H1 (cell line): ENCODE measurements at regions not wholly inside any gene's neighbourhood (a gene's known extent, or its start where the extent isn't known, plus 50 kb on each side); places are given as distances from the start of the nearest gene placed in this dataset.

Experiments used
- CTCF ChIA-PET: fragments of 300-600 bp; sonication (Branson Sonifier 250); formaldehyde crosslinking; loops from one replicate; lab custom pipeline; 2021; ENCODE audit not compliant: partially characterized antibody; lab: Charles Lee
- POLR2A ChIA-PET: fragments of 300-600 bp; sonication (Branson Sonifier 250); formaldehyde crosslinking; loops from one replicate; lab custom pipeline; 2021; ENCODE audit warnings: inconsistent platforms; ENCODE audit not compliant: partially characterized antibody; lab: Charles Lee
- DNase-seq, 2 experiments: peaks; one replicate each; pipeline versions ENCODE4 v3.0.0 to v3.0.0-alpha.2; 2010 to 2022; ENCODE audit warnings: low spot score in 2 of 2, low read depth in 1 of 2, mixed read lengths in 1 of 2
- FAIRE-seq: peaks from 2 replicates; lab custom pipeline; 2011; peaks lifted over from hg19 to GRCh38; lab: Jason Lieb, UNC
- H2AFZ ChIP-seq: 2 replicates; pipeline ENCODE4 v1.8.1; 2012; ENCODE audit warnings: low read length, inconsistent platforms
- H2AK5ac ChIP-seq: 2 replicates; pipeline ENCODE4 v1.6.1; 2013; ENCODE audit warnings: low read depth, low read length
- H2BK120ac ChIP-seq: replicated peaks from 2 replicates; pipeline ENCODE3; 2013; ENCODE audit warnings: low read depth, low read length, inconsistent platforms
- H2BK12ac ChIP-seq: 2 replicates; pipeline ENCODE4 v1.6.1; 2013; ENCODE audit warnings: low read depth, low read length
- H2BK15ac ChIP-seq: 2 replicates; pipeline ENCODE4 v1.6.1; 2013; ENCODE audit warnings: low read length
- H2BK20ac ChIP-seq: 2 replicates; pipeline ENCODE4 v1.6.1; 2013; ENCODE audit warnings: low read length
- H2BK5ac ChIP-seq: 2 replicates; pipeline ENCODE4 v1.6.1; 2013; ENCODE audit warnings: low read depth, low read length
- H3K14ac ChIP-seq: 2 replicates; pipeline ENCODE4 v1.6.1; 2013; ENCODE audit warnings: inconsistent platforms; ENCODE audit not compliant: insufficient read length
- H3K18ac ChIP-seq: 2 replicates; pipeline ENCODE4 v1.6.1; 2013; ENCODE audit warnings: low read length; ENCODE audit errors: extremely low read depth
- H3K23ac ChIP-seq: 2 replicates; pipeline ENCODE4 v1.6.1; 2013; ENCODE audit warnings: inconsistent platforms; ENCODE audit not compliant: insufficient read length
- H3K23me2 ChIP-seq: 2 replicates; pipeline ENCODE4 v1.6.1; 2013; ENCODE audit warnings: low read depth, low read length
- H3K27ac ChIP-seq: 2 replicates; pipeline ENCODE4 v1.6.1; 2011; ENCODE audit warnings: low read depth, low read length, inconsistent platforms
- H3K27me3 ChIP-seq, 4 experiments: replicated peaks in 1 of 4; 1 replicate in 1 of 4; 2 replicates in 3 of 4; pipeline versions ENCODE4 v1.6.1 to v1.8.1; 2011 to 2013; ENCODE audit warnings: low read length in 3 of 4, mild to moderate bottlenecking in 3 of 4, inconsistent platforms in 2 of 4, mixed read lengths in 2 of 4, moderate library complexity in 1 of 4; ENCODE audit not compliant: control insufficient read depth in 3 of 4, insufficient read depth in 3 of 4; ENCODE audit errors: extremely low read depth in 1 of 4
- H3K36me3 ChIP-seq, 4 experiments: 2 replicates each; pipeline versions ENCODE4 v1.6.1 to v1.8.1; 2011 to 2013; ENCODE audit warnings: mild to moderate bottlenecking in 4 of 4, low read length in 3 of 4, moderate library complexity in 2 of 4, control low read depth in 1 of 4, inconsistent platforms in 1 of 4; ENCODE audit not compliant: insufficient read depth in 4 of 4, control insufficient read depth in 2 of 4
- H3K4ac ChIP-seq: replicated peaks from 2 replicates; pipeline ENCODE3; 2013; ENCODE audit warnings: low read length, low read depth, mixed read lengths, inconsistent platforms; ENCODE audit not compliant: insufficient read length
- H3K4me1 ChIP-seq, 4 experiments: replicated peaks in 1 of 4; 1 replicate in 1 of 4; 2 replicates in 3 of 4; pipeline versions ENCODE4 v1.6.1 to v1.8.1; 2011 to 2013; ENCODE audit warnings: low read length in 3 of 4, inconsistent platforms in 2 of 4, mixed read lengths in 1 of 4; ENCODE audit not compliant: insufficient read depth in 4 of 4, control insufficient read depth in 3 of 4
- H3K4me2 ChIP-seq, 2 experiments: 2 replicates each; pipeline versions ENCODE4 v1.6.1 to v1.8.1; 2011 to 2013; ENCODE audit warnings: low read depth in 2 of 2, low read length in 2 of 2, control low read depth in 1 of 2, inconsistent platforms in 1 of 2, mild to moderate bottlenecking in 1 of 2; ENCODE audit not compliant: insufficient read depth in 1 of 2
- H3K4me3 ChIP-seq, 4 experiments: fragments of 200-600, 300-600 bp in 1 of 4; sonication (generic), shearing (Covaris generic), sonication (Bioruptor Twin) in 1 of 4; 2 replicates each; pipeline versions ENCODE4 v1.5.1 to v1.8.1; 2011 to 2016; ENCODE audit warnings: low read length in 4 of 4, low read depth in 3 of 4, control low read depth in 2 of 4, inconsistent platforms in 2 of 4, mild to moderate bottlenecking in 2 of 4, mixed read lengths in 1 of 4, moderate library complexity in 1 of 4; ENCODE audit not compliant: insufficient read depth in 2 of 4; ENCODE audit errors: extremely low read depth in 1 of 4
- H3K56ac ChIP-seq: replicated peaks from 2 replicates; pipeline ENCODE3; 2013; ENCODE audit warnings: low read depth, mild to moderate bottlenecking, mixed read lengths, low read length, inconsistent platforms; ENCODE audit not compliant: insufficient read length
- H3K79me1 ChIP-seq: 2 replicates; pipeline ENCODE4 v1.6.1; 2013; ENCODE audit warnings: low read depth, low read length, control low read depth
- H3K79me2 ChIP-seq, 2 experiments: 2 replicates each; pipeline versions ENCODE4 v1.6.1 to v1.8.1; 2012 to 2013; ENCODE audit warnings: low read length in 2 of 2, mild to moderate bottlenecking in 2 of 2, inconsistent platforms in 1 of 2; ENCODE audit not compliant: insufficient read depth in 2 of 2, control insufficient read depth in 1 of 2
- H3K9ac ChIP-seq, 4 experiments: replicated peaks in 1 of 4; 1 replicate in 1 of 4; 2 replicates in 3 of 4; pipeline versions ENCODE4 v1.6.1 to v1.8.1; 2011 to 2013; ENCODE audit warnings: low read depth in 3 of 4, low read length in 3 of 4, control low read depth in 2 of 4, mild to moderate bottlenecking in 2 of 4, moderate library complexity in 2 of 4, inconsistent platforms in 1 of 4; ENCODE audit errors: extremely low read depth in 1 of 4
- H3K9me3 ChIP-seq, 2 experiments: 2 replicates each; pipeline versions ENCODE4 v1.6.1 to v1.8.1; 2012 to 2013; ENCODE audit warnings: mild to moderate bottlenecking in 2 of 2, moderate library complexity in 2 of 2, control low read depth in 1 of 2, inconsistent platforms in 1 of 2, low read depth in 1 of 2, low read length in 1 of 2, mixed read lengths in 1 of 2; ENCODE audit not compliant: insufficient read depth in 2 of 2
- H4K20me1 ChIP-seq, 2 experiments: replicated peaks in 1 of 2; 2 replicates each; pipeline versions ENCODE3 to v1.8.1; 2011 to 2013; ENCODE audit warnings: inconsistent platforms in 2 of 2, low read length in 2 of 2, mild to moderate bottlenecking in 1 of 2; ENCODE audit not compliant: insufficient read depth in 2 of 2, control insufficient read depth in 1 of 2
- H4K5ac ChIP-seq: 2 replicates; pipeline ENCODE4 v1.6.1; 2013; ENCODE audit warnings: low read length, low read depth, mixed read lengths, inconsistent platforms; ENCODE audit not compliant: insufficient read length
- H4K8ac ChIP-seq: 2 replicates; pipeline ENCODE4 v1.8.0; 2013; ENCODE audit warnings: mild to moderate bottlenecking, moderate library complexity, low read length, inconsistent platforms; ENCODE audit not compliant: insufficient read depth; ENCODE audit errors: extremely low read depth
- H4K91ac ChIP-seq: replicated peaks from 2 replicates; pipeline ENCODE3; 2013; ENCODE audit warnings: low read length, mixed read lengths, inconsistent platforms; ENCODE audit not compliant: insufficient read length
- ATF2 ChIP-seq: IDR thresholded peaks from 2 replicates; pipeline ENCODE4 v1.6.1; 2012; ENCODE audit warnings: low read length, inconsistent platforms
- CBX5 ChIP-seq: fragments of 300-800, 300-1000 bp; sonication (generic); IDR thresholded peaks from 2 replicates; pipeline ENCODE4 v1.7.1; 2016; ENCODE audit warnings: antibody characterized with exemption, low read length, low read depth
- CEBPB ChIP-seq: IDR thresholded peaks from 2 replicates; pipeline ENCODE4 v1.6.1; 2012; ENCODE audit warnings: low read depth, low read length
- CTBP2 ChIP-seq: IDR thresholded peaks from 2 replicates; pipeline ENCODE4 v1.7.0; 2011; ENCODE audit warnings: borderline replicate concordance, mild to moderate bottlenecking, moderate library complexity, mixed read lengths, low read length; ENCODE audit not compliant: insufficient read depth, insufficient read length
- KDM4A ChIP-seq: IDR thresholded peaks from one replicate; pipeline ENCODE4 v1.7.1; 2012; ENCODE audit warnings: low read depth, mild to moderate bottlenecking, moderate library complexity, low read length, inconsistent platforms; ENCODE audit not compliant: severe bottlenecking
- KDM5A ChIP-seq: fragments of 200-600 bp; IDR thresholded peaks from 2 replicates; pipeline ENCODE4 v1.7.1; 2012; ENCODE audit warnings: mild to moderate bottlenecking, low read length, inconsistent platforms, mixed read lengths
- MAFK ChIP-seq: IDR thresholded peaks from 2 replicates; pipeline ENCODE4 v1.6.1; 2012; ENCODE audit warnings: low read depth, mild to moderate bottlenecking, improper control_type of control experiment, low read length
- POU5F1 ChIP-seq: IDR thresholded peaks from 2 replicates; pipeline ENCODE4 v1.6.1; 2011; ENCODE audit warnings: low read depth, mild to moderate bottlenecking, low read length, moderate library complexity
- RBBP5 ChIP-seq: IDR thresholded peaks from 2 replicates; pipeline ENCODE4 v1.7.1; 2012; ENCODE audit warnings: low read depth, mild to moderate bottlenecking, inconsistent platforms, low read length, moderate library complexity, borderline replicate concordance
- RXRA ChIP-seq: IDR thresholded peaks from 2 replicates; pipeline ENCODE4 v1.6.1; 2011; ENCODE audit warnings: low read depth, mild to moderate bottlenecking, low read length, moderate library complexity; ENCODE audit not compliant: insufficient read depth
- SAP30 ChIP-seq: fragments of 300-600 bp; sonication (generic); IDR thresholded peaks from 2 replicates; pipeline ENCODE4 v1.7.1; 2012; ENCODE audit warnings: low read length, moderate library complexity, mild to moderate bottlenecking, inconsistent platforms; ENCODE audit not compliant: insufficient read depth, insufficient replicate concordance
- SIRT6 ChIP-seq: IDR thresholded peaks from one replicate; pipeline ENCODE4 v1.7.1; 2012; ENCODE audit warnings: low read length, inconsistent platforms
- SP1 ChIP-seq: IDR thresholded peaks from 2 replicates; pipeline ENCODE4 v1.6.1; 2011; ENCODE audit warnings: low read depth, low read length
- SRF ChIP-seq: IDR thresholded peaks from 2 replicates; pipeline ENCODE4 v1.6.1; 2011; ENCODE audit warnings: mild to moderate bottlenecking, low read depth, low read length, moderate library complexity
- WGBS, 2 experiments: shearing (Covaris generic) in 1 of 2; methylation state at CpG; one replicate each; pipeline versions ENCODE4 v1.1.6 to v1.1.7; 2013 to 2015; ENCODE audit warnings: low lambda C conversion rate in 2 of 2, mixed read lengths in 2 of 2, inconsistent platforms in 1 of 2, low coverage in 1 of 2, missing lambda C conversion rate in 1 of 2; ENCODE audit not compliant: insufficient replicate concordance in 2 of 2, insufficient coverage in 1 of 2, insufficient read length in 1 of 2; ENCODE audit errors: extremely low coverage in 1 of 2, missing lambda C conversion rate in 1 of 2; 5-methylcytosine and 5-hydroxymethylcytosine counted together

- H2BK20ac ChIP-seq: no peak overlapping the region
- H2BK12ac ChIP-seq: no peak overlapping the region
- no peak overlapping the region for H3K18ac ChIP-seq
- no peak overlapping the region for H2BK120ac ChIP-seq
- H3K4me2 ChIP-seq: no peak overlapping the region
- H3K79me2 ChIP-seq: no peaks in the 10 kb centered on the region
- no peaks in the 10 kb centered on the region for H3K9me3 ChIP-seq
- H3K27me3 ChIP-seq: no peaks in the 10 kb centered on the region
- no peak overlapping the region for H4K8ac ChIP-seq
- H3K4me3 ChIP-seq: no peak overlapping the region
- FAIRE-seq (no peak), DNase-seq (no peak)
- H3K23ac ChIP-seq: no peak overlapping the region
- 96% methylated on average over 4 of the region's 4 CpGs; no CpG with 5 or more reads in 1 of the 2 experiments for WGBS, 2 experiments
- no peak overlapping the region for H2BK5ac ChIP-seq
- ChIA-PET CTCF (interaction anchor here (1.5 to 2.0 kb wide), 3 partner anchors 11 to 13 kb away, joined by 5 to 8 read pairs (median 6); no protein-coding TSS in a partner anchor), POLR2A (no interaction called here)
- H3K4ac ChIP-seq: no peak overlapping the region
- H4K20me1 ChIP-seq: no peaks in the 10 kb centered on the region
- H3K14ac ChIP-seq: no peak overlapping the region
- peaks cover 0 to 2% (median 0%) of the 10 kb centered on the region in 4 experiments; a peak in 1 of 7 replicates for H3K4me1 ChIP-seq
- no peak overlapping the region for H4K5ac ChIP-seq
- no peaks in the 10 kb centered on the region for H3K23me2 ChIP-seq
- no peaks in the 10 kb centered on the region for H3K36me3 ChIP-seq
- no peak overlapping the region for H2AFZ ChIP-seq
- no peak overlapping the region for H3K27ac ChIP-seq
- no peaks in the 10 kb centered on the region for H3K79me1 ChIP-seq
- no peak overlapping the region for H2BK15ac ChIP-seq
- H3K9ac ChIP-seq: no peak overlapping the region
- no peak overlapping the region for H2AK5ac ChIP-seq
- H3K56ac ChIP-seq: no peak overlapping the region
- H4K91ac ChIP-seq: no peak overlapping the region
- TF ChIP-seq MAFK (no peak), KDM5A (no peak), CEBPB (no peak), RXRA (no peak), SIRT6 (no peak), CBX5 (no peak), SRF (no peak), RBBP5 (no peak), SAP30 (no peak), CTBP2 (no peak), KDM4A (no peak), ATF2 (no peak), POU5F1 (no peak), SP1 (no peak)
Measured at GRCh38 chr18:32881009-32881408, 108.2 kb upstream of the KLHL14 start.
